Keratinocyte (primary cell): ENCODE measurements at regions not wholly inside any gene's neighbourhood (a gene's known extent, or its start where the extent isn't known, plus 50 kb on each side); places are given as distances from the start of the nearest gene placed in this dataset.

Source experiments
- CTCF ChIP-seq, 3 experiments: IDR thresholded peaks in 1 of 3; conservative IDR thresholded peaks in 1 of 3; optimal IDR thresholded peaks in 1 of 3; 2 replicates in 2 of 3; 3 replicates in 1 of 3; pipeline versions ENCODE3 to v1.5.1; 2011; ENCODE audit warnings: low read length in 3 of 3, mild to moderate bottlenecking in 3 of 3, moderate library complexity in 2 of 3, control low read depth in 1 of 3, inconsistent platforms in 1 of 3; ENCODE audit not compliant: insufficient read depth in 2 of 3; ENCODE audit errors: extremely low read depth in 1 of 3
- EZH2 ChIP-seq: IDR thresholded peaks from one replicate; pipeline ENCODE4 v1.6.1; 2012; ENCODE audit warnings: inconsistent platforms, mild to moderate bottlenecking, low read length, moderate library complexity

- TF ChIP-seq EZH2 (no peak), CTCF (optimal IDR thresholded peaks at IDR 0.05 in 1 of 3, IDR thresholded peaks at IDR 0.05 in 1 of 3, conservative IDR thresholded peaks at IDR 0.05 in 1 of 3; ENCODE audit: extremely low read depth in 1 of 3, insufficient read depth in 2 of 3, low read length in 3 of 3) (peak in 2 of 3 experiments; percentile 9 to 26)
Observed at GRCh38 chr2:898319-898718, 52.3 kb upstream of the SNTG2 start.
